Duodenal mucosa (tissue), 2 donors: ENCODE measurements at regions not wholly inside any gene's neighbourhood (a gene's known extent, or its start where the extent isn't known, plus 50 kb on each side); places are given as distances from the start of the nearest gene placed in this dataset.

Experiments
- H3K27ac ChIP-seq: one replicate; pipeline ENCODE4 v1.7.0; 2013; ENCODE audit warnings: low read depth, low read length
- H3K27me3 ChIP-seq, 2 donors: one replicate each; pipeline ENCODE4 v1.7.0; 2013; ENCODE audit warnings: low read length in 2 of 2, control low read depth in 1 of 2; ENCODE audit not compliant: insufficient read depth in 2 of 2, control insufficient read depth in 1 of 2
- H3K36me3 ChIP-seq, 2 donors: one replicate each; pipeline ENCODE4 v1.7.0; 2013; ENCODE audit warnings: low read length in 2 of 2, control low read depth in 1 of 2; ENCODE audit not compliant: insufficient read depth in 2 of 2, control insufficient read depth in 1 of 2
- H3K4me1 ChIP-seq, 2 donors: one replicate each; pipeline ENCODE4 v1.7.0; 2013; ENCODE audit warnings: low read length in 2 of 2, control low read depth in 1 of 2; ENCODE audit not compliant: insufficient read depth in 2 of 2, control insufficient read depth in 1 of 2
- H3K4me3 ChIP-seq, 2 donors: one replicate each; pipeline ENCODE4 v1.7.0; 2013; ENCODE audit warnings: low read length in 2 of 2, low read depth in 1 of 2
- H3K9ac ChIP-seq, 2 donors: one replicate each; pipeline ENCODE4 v1.7.0; 2013; ENCODE audit warnings: low read length in 2 of 2, low read depth in 1 of 2
- H3K9me3 ChIP-seq, 2 donors: one replicate each; pipeline ENCODE4 v1.7.0; 2013; ENCODE audit warnings: low read length in 2 of 2, control low read depth in 1 of 2; ENCODE audit not compliant: control insufficient read depth in 1 of 2

DNA sequence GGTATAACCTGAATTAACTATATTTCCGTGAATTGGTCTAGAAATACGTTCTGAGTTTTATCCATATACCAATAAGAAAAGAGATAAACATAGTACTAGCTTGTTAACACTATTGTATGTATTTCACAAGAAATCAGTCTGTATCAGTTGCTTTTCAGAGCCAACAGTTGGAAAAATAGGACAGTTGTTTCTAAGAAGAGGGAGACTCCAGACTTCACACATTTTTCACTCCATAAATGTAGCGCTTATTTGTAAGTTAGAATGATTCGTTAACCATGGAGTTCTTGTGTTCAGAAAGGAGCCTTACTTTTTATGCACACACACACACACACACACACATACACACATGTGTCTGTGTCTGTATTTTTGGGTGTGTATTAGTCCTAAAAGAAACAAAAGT, 376.7 kb upstream of the SMIM31 start:
- Histone ChIP-seq H3K4me3 (no peak overlapping the region), H3K27me3 (no peaks in the 10 kb centered on the region), H3K27ac (no peak overlapping the region), H3K36me3 (no peaks in the 10 kb centered on the region), H3K9ac (no peak overlapping the region), H3K4me1 (no peaks in the 10 kb centered on the region), H3K9me3 (no peaks in the 10 kb centered on the region)

DNA sequence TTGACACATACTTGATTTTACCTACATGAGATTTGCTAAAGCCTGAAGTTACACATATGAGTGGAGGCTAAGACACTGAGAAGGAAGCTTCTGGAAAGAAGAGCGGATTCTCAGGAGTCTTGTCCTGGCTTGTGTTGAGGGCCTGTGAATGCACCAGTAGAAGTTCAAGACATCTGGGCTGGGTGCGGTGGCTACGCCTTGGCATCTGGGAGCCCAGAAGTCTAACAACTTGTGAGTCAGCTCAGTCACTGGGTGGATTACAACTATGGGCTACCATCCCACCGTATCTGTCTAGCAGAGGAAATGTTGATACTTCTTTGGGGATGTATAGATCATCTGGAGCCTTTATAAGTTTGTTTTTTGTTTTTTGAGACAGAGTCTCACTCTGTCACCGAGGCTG, 375.6 kb upstream of the SMIM31 start:
- no peak overlapping the region for H3K27ac ChIP-seq
- H3K36me3 ChIP-seq: no peaks in the 10 kb centered on the region
- no peak overlapping the region for H3K4me3 ChIP-seq
- no peak overlapping the region for H3K9ac ChIP-seq
- H3K27me3 ChIP-seq: peaks cover 0 to 3% of the 10 kb centered on the region in 2 donors
- no peaks in the 10 kb centered on the region for H3K4me1 ChIP-seq
- no peaks in the 10 kb centered on the region for H3K9me3 ChIP-seq

DNA sequence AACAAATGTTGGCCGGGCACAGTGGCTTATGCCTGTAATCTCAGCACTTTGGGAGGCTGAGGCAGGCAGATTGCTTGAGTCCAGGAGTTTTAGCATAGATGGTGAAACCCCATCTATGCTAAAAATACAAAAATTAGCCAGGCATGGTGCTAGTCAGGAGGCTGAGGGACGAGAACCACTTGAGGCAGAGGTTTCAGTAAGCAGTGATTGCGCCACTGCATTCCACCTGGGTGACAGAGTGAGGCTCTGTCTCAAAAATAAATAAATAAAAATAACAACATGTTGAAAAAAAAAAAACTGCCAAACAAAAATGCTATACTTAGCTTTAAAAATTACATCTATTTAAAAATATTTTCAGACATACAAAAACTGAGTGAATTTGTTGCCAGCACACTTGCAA, 374.2 kb upstream of the SMIM31 start:
- Histone ChIP-seq H3K9ac (no peak overlapping the region), H3K36me3 (no peaks in the 10 kb centered on the region), H3K4me1 (no peaks in the 10 kb centered on the region), H3K27me3 (peaks cover 3 to 5% of the 10 kb centered on the region in 2 donors), H3K4me3 (no peak overlapping the region), H3K27ac (no peak overlapping the region), H3K9me3 (no peaks in the 10 kb centered on the region)

DNA sequence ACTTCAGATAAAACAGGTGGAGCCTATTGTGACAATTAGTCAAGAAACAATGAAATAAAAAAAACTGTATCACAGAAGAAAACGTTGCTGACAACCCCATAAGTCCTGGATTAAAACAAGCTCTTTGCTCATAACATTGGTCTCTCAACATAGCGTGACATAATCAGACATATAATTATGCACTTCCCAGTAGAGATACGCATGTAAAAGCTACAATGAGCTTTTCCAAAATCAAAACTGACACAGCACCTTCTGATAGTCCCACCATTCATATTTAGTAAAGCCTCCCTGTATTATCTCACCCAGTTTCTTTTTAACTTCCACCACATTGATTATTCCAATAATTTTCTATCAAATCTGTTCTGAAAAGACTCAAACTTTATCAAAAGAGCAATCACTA, 372.1 kb upstream of the SMIM31 start:
- Histone ChIP-seq H3K27me3 (peaks cover 3 to 5% of the 10 kb centered on the region in 2 donors), H3K4me3 (no peak overlapping the region), H3K9me3 (no peaks in the 10 kb centered on the region), H3K27ac (no peak overlapping the region), H3K4me1 (no peaks in the 10 kb centered on the region), H3K9ac (no peak overlapping the region), H3K36me3 (no peaks in the 10 kb centered on the region)

DNA sequence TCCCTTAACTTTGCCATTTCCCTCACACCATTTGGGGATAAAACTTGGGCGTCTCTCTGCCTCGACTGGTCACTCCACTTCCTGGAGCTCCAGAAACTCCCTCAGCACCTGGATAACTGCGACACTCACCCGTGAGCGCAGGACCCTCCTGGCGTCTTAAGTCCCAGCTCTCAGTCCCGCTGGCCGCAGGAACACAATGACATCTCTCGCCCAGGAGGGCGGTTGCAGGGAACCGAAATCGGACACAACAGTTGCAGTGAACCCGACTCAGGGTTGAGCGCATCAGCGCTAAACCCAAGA, 370.9 kb upstream of the SMIM31 start:
- no peaks in the 10 kb centered on the region for H3K36me3 ChIP-seq

DNA sequence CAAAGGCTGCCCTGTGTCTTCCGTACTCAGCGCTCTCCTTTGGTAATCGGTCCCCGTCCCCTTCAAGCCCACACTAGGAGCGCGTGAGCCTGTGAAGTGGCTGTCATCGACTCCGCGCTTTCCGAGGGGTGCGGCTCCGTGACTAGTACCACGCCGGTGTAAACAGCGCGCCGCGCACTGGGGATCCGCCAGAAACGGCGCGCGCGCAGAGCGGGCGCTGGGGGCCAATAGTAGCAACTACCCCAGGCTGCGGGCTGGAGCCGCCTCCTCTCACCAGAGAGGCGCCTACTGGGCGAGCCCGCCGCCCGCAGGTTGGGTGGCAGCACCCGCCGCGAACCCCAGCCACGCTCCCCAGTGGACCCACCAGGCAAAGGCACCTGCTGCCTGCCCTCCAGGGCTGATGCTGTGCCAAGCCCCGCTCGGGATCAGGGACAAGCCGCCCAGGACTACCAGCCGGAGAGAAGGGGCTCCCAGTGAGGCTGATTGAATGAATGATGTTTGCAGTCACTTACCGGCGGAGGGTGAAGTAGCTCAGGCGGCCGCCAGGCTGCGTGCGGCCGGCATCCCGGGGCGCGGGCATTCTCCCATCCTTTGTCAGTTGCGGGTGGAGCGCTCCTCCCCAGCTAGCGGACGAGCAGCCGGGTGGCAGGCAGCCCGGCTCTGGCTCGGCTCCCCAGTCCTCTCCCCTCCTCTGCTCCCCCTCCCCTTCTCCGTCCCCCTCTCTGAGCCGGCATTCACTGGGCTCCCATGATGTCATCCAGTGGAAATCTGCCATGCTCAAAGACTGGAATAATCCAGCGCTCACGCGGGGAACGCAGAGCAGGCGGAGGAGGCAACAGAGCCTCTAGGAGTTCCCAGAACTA, 370.3 kb upstream of the SMIM31 start:
- no peaks in the 10 kb centered on the region for H3K36me3 ChIP-seq
- no peak overlapping the region for H3K27ac ChIP-seq
- H3K27me3 ChIP-seq: peaks cover 3 to 5% of the 10 kb centered on the region in 2 donors
- H3K9me3 ChIP-seq: no peaks in the 10 kb centered on the region
- no peaks in the 10 kb centered on the region for H3K4me1 ChIP-seq
- H3K4me3 ChIP-seq: no peak overlapping the region
- H3K9ac ChIP-seq: no peak overlapping the region

More for the DNA sequence above, 370.9 kb upstream of the SMIM31 start:
- H3K4me1 ChIP-seq: no peaks in the 10 kb centered on the region
- no peak overlapping the region for H3K27ac ChIP-seq
- H3K9me3 ChIP-seq: no peaks in the 10 kb centered on the region
- H3K9ac ChIP-seq: no peak overlapping the region
- no peak overlapping the region for H3K4me3 ChIP-seq
- peaks cover 3 to 5% of the 10 kb centered on the region in 2 donors for H3K27me3 ChIP-seq

DNA sequence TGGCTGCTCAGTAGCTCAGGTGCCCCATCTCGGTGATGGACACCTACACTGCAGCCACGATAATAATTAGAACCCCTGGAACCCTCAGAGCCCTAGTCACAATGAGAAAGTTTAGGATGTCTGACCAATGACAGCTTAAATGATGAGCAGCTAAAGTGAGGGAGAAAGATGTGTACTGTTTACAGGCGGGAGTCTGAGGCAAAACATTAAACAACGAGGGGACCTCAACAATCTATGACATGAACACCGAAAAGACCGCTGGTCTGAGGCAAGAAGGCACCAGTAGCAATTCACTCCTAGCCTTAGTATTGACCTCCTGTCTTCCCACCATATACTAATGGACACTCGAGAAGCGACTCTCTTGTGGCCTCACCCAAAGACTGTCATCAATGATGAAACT, 369.5 kb upstream of the SMIM31 start:
- Histone ChIP-seq H3K4me1 (no peaks in the 10 kb centered on the region), H3K27ac (no peak overlapping the region), H3K9me3 (no peaks in the 10 kb centered on the region), H3K4me3 (no peak overlapping the region), H3K36me3 (no peaks in the 10 kb centered on the region), H3K9ac (no peak overlapping the region), H3K27me3 (peaks cover 3 to 5% of the 10 kb centered on the region in 2 donors)

DNA sequence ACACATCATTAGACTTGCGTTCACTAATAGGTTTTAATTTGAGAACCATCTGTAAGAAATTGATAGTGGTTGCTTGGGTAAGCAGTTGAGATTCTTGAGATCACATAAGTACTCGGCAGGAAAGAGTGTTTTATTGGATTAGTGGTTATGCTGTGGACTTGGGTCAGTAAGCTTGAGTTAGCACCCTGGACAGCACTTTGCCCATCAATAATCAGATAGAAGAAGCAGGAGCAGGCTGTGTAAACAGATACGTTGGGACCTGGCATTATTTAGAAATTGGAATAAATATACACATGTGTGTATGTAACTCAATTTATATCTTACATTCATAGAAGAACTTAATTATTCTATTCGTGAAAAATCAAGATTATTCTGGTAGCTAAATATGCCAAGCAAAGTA, 357.5 kb upstream of the SMIM31 start:
- H3K4me1 ChIP-seq: no peaks in the 10 kb centered on the region
- no peaks in the 10 kb centered on the region for H3K9me3 ChIP-seq
- H3K4me3 ChIP-seq: no peak overlapping the region
- no peaks in the 10 kb centered on the region for H3K27me3 ChIP-seq
- H3K9ac ChIP-seq: no peak overlapping the region
- no peaks in the 10 kb centered on the region for H3K36me3 ChIP-seq
- H3K27ac ChIP-seq: no peak overlapping the region

DNA sequence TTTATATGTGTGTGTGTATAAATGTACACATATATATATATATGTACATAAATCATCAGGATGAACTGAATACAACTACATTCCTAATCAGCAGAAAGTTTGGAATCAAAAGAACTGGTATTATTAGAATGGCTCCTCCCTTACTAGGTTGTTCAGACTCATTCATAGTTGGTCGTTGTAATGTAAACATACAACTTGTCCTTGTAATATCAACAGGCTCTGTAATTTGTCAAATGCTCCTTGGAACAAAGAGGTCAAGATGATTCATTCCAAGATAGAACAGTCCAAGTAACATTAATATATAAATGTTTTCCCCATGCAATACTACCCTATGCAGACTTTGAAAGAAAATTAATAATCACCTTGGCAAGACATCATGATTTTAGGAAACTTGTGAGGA, 351.4 kb upstream of the SMIM31 start:
- Histone ChIP-seq H3K27ac (no peak overlapping the region), H3K9ac (no peak overlapping the region)

DNA sequence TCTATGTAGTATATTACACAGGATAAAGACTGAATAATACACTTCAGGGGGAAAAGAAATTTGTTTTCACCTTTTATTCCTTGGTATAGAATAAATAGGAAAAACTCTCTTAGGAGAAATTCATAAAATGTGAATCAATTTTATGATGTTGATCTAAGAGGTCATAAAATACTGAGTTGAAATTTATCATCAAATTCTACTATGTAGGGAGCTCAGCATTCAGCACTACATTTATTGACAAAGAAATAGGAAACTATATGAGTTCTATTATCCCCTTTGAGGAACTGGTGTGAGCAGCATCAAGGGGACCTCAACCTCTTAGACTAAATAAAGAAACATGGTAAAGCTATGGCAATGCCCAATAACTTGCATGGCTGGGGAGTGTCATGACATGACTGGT, 348.2 kb upstream of the SMIM31 start:
- Histone ChIP-seq H3K9ac (no peak overlapping the region), H3K27ac (no peak overlapping the region), H3K9me3 (no peaks in the 10 kb centered on the region), H3K36me3 (no peaks in the 10 kb centered on the region), H3K27me3 (no peaks in the 10 kb centered on the region), H3K4me1 (no peaks in the 10 kb centered on the region), H3K4me3 (no peak overlapping the region)

More for the DNA sequence above, 351.4 kb upstream of the SMIM31 start:
- H3K4me3 ChIP-seq: no peak overlapping the region
- H3K36me3 ChIP-seq: no peaks in the 10 kb centered on the region
- H3K4me1 ChIP-seq: no peaks in the 10 kb centered on the region
- H3K9me3 ChIP-seq: no peaks in the 10 kb centered on the region
- no peaks in the 10 kb centered on the region for H3K27me3 ChIP-seq
